NCI-H1694 treated with DMSO at 0.1 percent for 48 hours (cell line): ENCODE measurements at regions not wholly inside any gene's neighbourhood (a gene's known extent, or its start where the extent isn't known, plus 50 kb on each side); places are given as distances from the start of the nearest gene placed in this dataset.
"Not testable (repeated sequence)": the region's sequence is repeated elsewhere in the genome, so short reads cannot be mapped to it uniquely, and the experiment has no call there.

ENCODE experiments used
- DNase-seq: peaks from one replicate; lab custom pipeline; 2025; lab: John Stamatoyannopoulos, UW

DNA sequence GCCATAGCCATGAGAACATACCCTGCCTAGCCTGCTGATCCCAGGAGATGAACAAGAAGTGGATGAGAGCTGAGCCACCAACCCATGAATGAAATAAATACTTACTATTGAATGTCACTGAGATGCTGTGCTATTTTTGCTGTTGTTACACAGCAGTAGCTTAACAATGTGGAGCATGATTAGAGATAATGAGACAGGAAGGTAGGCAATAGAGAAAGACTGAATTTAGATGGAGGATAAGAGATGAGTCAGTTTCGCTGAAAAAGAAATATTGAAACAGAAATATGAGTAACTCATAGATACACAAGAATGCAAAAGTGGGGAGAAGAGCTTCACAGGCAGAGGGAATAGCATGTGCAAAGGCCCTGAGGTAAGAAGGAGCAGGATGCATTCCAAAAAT, 94.9 kb upstream of the TOP1 start:
- no peak for DNase-seq

- no peak for DNase-seq
Observed at GRCh38 chr20:40938020-40938419, 90.6 kb upstream of the TOP1 start.

- no peak for DNase-seq
Observed at GRCh38 chr20:40939667-40940066, 89.0 kb upstream of the TOP1 start.

DNA sequence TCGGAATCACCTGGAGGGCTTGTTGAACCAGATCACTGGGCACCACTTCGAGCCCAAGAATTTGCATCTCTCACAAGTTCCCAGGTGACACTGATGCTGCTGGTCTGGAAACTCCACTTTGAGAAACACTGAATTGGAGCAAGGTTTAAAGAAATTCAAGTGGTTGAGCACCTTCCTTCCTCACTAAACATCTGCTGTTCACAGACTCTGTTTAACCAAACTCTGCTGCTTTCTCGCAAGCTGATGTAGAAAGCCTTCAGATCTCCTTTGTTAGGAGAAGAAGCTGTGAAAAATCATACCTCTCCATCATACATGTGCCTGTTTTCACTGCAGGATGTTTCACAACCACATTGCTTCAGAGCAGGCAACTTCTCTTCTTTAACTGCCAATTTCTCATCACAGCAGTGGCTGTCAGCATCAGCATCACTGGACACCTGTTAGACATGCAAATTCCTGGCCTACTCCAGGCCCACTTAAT, 87.5 kb upstream of the TOP1 start:
- DNase-seq, result no peak

- DNase-seq, result no peak
Observed at GRCh38 chr20:40942006-40942405, 86.6 kb upstream of the TOP1 start.

DNA sequence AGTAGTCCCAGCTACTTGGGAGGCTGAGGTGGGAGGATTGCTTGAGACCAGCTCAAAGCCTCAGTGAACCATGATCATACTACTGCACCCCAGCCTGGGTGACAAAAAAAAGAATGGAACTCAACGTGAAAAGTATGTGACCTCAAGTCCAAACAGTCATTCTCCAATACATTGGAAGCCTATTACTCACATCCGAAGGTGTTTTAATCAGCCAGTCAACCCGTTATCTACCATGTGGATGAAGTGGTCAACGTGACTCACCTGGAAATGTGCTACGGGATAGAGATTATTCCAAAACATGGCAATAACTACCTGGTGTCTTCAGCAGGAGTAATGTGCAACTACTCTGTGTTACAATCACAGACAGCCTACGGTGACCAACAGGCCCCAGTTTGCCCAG, 85.8 kb upstream of the TOP1 start:
- DNase-seq, result no peak

- DNase-seq, result no peak
Observed at GRCh38 chr20:40943591-40943990, 85.0 kb upstream of the TOP1 start.

GRCh38 chr20:40945189-40945588, 83.4 kb upstream of the TOP1 start:
- no peak for DNase-seq

DNA sequence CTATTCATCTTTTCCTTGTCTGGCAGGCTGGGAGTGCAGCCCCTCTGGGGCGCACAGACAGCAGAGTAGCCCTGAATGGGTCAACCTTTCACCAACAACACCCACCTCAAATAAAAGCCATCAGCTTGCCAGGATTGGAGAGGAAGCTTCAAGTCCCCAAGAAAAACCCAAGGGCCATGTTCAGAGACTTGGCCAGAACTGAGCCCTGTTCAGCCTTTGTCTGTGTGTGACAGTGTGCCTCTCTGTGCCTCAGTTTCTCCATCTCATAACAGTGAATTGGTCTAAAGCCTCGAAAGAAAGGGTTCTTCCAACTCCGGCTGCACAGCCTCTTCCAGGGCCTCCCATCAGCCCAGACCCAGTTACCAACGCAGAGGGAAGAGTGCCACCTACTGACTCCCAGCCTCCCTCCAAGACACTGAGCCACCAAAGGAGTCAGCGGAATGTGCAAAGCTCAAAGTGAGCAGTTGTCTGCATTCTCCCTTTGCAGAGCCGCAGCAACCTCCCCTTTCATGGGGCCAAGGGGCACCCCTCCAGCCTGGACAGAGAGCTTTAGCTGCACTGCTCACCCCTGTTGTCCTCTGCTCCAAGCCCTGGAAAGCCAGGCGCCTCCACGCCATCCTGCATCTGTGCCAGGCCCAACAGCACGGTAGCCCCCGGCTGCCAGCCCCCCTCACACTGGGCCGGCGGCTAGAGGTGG, 82.7 kb upstream of the TOP1 start:
- peak; percentile 58 for DNase-seq

- DNase-seq, result no peak
Observed at GRCh38 chr20:40946451-40946850, 82.2 kb upstream of the TOP1 start.

- no peak for DNase-seq
Observed at GRCh38 chr20:40948465-40949267, 80.0 kb upstream of the TOP1 start.

- DNase-seq, result no peak
Observed at GRCh38 chr20:40949346-40949745, 79.3 kb upstream of the TOP1 start.

- DNase-seq, result no peak
Observed at GRCh38 chr20:40952136-40952535, 76.5 kb upstream of the TOP1 start.

GRCh38 chr20:40953416-40953815, 75.2 kb upstream of the TOP1 start:
- DNase-seq, result no peak

DNA sequence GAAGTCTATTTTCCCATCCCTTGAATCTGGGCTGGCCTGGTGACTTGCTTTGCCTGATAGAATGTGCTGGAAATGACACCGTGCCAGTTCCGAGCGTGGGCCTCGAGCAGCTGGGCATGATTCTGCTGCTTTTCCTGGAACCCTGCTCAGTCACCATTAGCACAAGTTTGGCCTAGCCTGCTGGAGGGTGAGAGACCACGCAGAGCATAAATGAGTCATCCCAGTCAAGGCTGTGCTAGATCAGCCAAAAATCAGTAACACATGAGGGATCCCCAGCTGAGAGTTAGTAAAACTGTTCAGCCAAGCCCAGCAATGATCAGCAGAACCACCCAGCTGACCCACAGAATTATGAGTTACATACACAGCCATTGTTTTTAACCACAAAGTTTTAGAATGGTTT, 74.8 kb upstream of the TOP1 start:
- no peak for DNase-seq

DNA sequence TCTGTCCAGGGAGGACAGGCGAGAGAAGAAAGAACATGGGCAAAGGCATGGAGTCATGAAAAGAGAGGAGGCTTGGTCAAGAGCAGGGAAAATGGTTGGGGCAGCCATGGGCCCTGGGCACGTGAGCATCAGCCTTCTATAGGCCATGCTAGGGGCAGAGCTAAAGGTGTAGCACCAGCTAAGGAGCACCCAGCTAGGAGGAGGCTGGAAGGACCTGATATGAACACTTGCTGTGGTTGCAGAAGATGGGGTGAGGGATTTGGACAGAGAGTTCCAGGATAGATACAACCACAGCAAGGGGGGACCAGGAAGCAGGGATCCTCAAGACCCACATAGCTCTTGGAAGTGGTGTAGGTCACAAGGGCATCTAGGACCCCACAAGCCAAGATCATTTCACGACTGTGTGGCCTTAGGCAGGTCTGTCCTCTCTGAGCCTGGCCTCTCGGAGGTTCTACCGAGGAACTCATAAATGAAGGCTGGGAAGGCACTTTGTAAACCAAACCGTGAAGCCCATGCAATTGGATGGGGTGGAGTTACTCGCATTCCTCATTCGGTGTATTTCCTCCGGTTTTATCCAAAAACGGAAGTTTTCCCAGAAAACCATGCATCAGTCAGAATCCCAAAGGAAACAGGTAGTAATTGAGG, 74.0 kb upstream of the TOP1 start:
- no peak for DNase-seq

DNA sequence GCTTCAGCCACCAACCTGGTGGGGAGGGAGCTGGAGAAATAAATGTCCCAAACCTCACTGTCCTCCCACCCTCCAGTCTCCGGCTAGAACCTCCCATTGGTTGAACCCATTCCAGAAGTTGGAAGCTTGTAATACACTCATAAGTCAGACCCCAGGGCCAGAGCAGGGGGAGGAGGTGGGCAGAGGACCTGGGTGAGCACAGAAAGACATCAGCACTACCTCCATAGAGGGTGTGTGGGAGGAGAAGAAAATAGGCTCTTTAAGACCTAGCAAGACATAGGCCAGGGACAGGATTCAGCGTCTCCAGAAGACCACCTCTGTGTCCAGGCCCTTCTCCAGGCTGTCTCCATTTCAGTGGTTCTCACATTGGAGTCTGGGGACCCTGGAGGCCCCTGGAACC, 73.3 kb upstream of the TOP1 start:
- DNase-seq, result no peak

GRCh38 chr20:40955826-40956225, 72.8 kb upstream of the TOP1 start:
- DNase-seq, result not testable (repeated sequence)

- no peak for DNase-seq
Observed at GRCh38 chr20:40956542-40957264, 71.9 kb upstream of the TOP1 start.

DNA sequence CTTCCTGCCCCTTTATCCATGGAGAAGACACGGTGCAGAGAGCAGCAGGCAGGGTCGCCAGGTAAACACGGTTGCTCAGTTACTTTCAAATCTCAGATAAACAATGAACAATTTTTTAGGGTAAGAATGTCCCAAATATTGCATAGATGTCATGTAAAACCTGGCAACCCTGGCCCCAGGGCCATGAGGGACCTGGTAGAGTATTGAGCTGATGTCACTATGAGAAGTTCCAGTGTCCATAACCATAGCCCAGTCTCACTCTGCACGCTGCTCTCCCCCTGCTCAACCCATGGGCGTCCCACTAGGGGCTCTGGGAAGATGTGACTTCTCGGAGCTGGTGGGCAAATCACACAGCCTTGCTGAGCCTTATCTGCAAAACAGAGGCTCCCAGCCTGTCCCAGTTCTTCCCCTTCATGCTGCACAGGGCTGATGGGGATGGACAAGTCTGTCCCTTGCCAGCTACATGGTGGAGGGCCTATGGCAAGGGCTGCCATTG, 71.3 kb upstream of the TOP1 start:
- DNase-seq, result no peak

GRCh38 chr20:40958598-40958997, 70.0 kb upstream of the TOP1 start:
- no peak for DNase-seq
